ENCODE measurements at regions not wholly inside any gene's neighbourhood (a gene's known extent, or its start where the extent isn't known, plus 50 kb on each side); places are given as distances from the start of the nearest gene placed in this dataset.

DNA sequence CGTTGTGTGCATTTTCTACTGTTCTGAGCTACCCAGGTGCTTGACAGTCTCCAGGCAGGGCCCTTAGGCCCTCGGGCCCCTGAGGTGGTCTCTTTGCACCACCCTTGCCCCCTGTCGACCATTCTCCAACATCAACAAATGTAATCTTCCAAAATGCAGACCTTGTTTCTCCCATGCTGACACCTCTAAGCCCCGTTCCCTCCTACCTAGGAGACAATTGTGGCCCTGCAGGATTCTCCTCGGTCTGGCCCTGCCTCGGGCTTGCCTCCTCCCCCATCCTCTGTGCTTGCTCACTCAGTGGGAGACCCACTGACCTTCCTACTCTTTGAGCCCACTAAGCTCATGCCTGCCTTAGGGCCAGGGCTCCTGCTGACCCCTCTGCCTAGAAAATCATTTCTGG lies 104.2 kb upstream of the TARDBP start:
- ATAC-seq, result no peak
- TF ChIP-seq ISL1 (CRISPR knock-in tag; IDR thresholded peaks at IDR 0.05), result no peak
- TF ChIP-seq, protein P1, sequence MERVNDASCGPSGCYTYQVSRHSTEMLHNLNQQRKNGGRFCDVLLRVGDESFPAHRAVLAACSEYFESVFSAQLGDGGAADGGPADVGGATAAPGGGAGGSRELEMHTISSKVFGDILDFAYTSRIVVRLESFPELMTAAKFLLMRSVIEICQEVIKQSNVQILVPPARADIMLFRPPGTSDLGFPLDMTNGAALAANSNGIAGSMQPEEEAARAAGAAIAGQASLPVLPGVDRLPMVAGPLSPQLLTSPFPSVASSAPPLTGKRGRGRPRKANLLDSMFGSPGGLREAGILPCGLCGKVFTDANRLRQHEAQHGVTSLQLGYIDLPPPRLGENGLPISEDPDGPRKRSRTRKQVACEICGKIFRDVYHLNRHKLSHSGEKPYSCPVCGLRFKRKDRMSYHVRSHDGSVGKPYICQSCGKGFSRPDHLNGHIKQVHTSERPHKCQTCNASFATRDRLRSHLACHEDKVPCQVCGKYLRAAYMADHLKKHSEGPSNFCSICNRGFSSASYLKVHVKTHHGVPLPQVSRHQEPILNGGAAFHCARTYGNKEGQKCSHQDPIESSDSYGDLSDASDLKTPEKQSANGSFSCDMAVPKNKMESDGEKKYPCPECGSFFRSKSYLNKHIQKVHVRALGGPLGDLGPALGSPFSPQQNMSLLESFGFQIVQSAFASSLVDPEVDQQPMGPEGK (CRISPR knock-in tag; IDR thresholded peaks at IDR 0.05; ENCODE audit: borderline replicate concordance), result no peak

DNA sequence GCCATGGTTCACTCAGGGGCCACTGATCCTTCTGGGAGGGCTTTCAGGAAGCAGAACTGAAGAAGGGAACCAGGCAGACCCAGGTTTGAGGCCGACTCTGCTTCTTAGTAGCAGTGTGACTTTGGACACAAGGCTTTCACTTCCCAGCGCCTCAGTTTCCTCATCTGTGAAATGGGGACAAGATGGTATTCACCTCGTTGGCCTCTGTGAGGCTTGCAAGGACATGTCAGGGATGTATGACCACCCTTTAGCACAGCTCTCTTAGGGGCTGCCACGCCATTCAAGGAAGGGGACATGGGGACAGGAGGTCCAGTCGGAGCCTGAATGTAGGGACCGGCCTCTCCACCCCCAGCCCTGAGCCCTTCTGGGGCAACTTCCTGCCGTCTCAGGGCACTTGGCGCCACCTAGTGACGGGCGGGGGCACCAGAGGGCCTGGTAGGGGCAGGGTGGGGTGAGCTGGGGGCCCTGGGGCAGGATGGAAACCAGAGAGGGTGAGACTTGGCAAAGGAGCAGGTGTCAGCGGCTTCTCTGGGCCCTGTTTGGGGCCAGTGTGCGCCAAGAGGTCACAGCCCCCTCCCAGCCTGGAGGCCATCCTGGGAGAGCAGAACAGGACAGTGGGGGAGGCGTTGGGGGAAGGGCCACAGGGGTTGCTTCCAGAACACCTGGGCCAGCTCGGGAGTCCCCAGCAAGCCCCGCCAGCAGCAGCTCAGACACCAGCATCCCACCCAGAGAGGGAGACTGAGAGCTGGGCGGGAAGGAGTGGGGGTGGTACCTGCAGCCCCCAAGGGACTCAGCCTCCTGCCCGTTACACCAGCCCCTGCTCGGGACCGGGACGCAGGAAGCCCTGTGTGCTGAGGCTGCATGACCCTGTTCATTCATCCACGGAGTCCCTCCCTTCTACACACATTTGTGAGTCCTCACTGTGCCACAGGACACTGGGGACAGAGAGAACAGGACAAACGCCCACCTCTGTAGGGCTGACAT lies 102.5 kb upstream of the TARDBP start:
- peak; percentile 83 for ATAC-seq
- no peak for TF ChIP-seq ZFP30 (CRISPR knock-in tag; IDR thresholded peaks at IDR 0.05)
- TF ChIP-seq, protein P2, sequence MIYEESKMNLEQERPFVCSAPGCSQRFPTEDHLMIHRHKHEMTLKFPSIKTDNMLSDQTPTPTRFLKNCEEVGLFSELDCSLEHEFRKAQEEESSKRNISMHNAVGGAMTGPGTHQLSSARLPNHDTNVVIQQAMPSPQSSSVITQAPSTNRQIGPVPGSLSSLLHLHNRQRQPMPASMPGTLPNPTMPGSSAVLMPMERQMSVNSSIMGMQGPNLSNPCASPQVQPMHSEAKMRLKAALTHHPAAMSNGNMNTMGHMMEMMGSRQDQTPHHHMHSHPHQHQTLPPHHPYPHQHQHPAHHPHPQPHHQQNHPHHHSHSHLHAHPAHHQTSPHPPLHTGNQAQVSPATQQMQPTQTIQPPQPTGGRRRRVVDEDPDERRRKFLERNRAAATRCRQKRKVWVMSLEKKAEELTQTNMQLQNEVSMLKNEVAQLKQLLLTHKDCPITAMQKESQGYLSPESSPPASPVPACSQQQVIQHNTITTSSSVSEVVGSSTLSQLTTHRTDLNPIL (CRISPR knock-in tag; IDR thresholded peaks at IDR 0.05; ENCODE audit: low read depth), result no peak
- TF ChIP-seq ZNF565 (CRISPR knock-in tag; conservative IDR thresholded peaks at IDR 0.05; ENCODE audit: low read depth), result no peak
- TF ChIP-seq GLIS3 (CRISPR knock-in tag; IDR thresholded peaks at IDR 0.05), result no peak
- no peak for TF ChIP-seq ZNF8 (CRISPR knock-in tag; IDR thresholded peaks at IDR 0.05)
- no peak for TF ChIP-seq RARB (CRISPR knock-in tag; IDR thresholded peaks at IDR 0.05)
- no peak for TF ChIP-seq ARNTL (CRISPR knock-in tag; IDR thresholded peaks at IDR 0.05; ENCODE audit: borderline replicate concordance, low read depth)
- no peak for TF ChIP-seq ISL1 (CRISPR knock-in tag; IDR thresholded peaks at IDR 0.05)
- no peak for TF ChIP-seq OSR1 (CRISPR knock-in tag; IDR thresholded peaks at IDR 0.05)

DNA sequence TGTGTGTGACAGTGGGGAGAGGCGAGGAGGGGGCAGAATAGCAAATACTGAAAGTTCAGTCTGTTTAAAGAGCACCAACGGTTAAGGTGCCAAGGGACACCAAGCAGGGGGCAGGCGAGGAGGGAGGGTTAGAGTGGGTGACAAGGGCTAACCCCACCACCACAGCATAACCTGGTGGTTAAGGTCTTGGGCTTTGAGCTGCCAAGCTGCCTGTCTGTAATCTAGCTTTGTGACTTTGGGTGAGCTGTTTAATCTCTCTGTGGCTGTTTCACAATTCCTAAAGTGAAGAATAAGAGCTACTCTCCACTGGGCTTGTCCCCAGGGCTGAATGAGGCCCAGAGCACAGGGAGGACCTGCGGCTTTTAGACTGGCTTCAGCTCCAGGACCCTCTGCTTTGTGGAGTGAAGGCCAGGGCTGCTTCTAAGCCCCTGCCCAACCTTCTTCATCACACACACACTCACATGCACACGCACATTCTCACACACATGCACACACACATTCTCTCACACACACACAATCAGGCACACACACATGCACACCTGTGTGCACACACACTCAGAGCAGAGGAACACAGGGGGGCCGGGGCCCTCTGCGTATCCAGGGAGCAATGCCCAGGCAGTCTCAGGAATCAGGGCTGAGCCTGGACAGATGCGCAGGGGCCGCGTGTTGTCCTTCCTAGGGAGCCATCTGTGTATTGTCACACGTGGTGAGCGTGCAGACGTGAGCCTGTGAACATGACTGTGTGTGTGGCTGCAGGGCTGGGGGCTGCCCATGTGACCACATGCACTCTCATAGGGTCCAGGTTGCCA lies 101.6 kb upstream of the TARDBP start:
- TF ChIP-seq, protein P3, sequence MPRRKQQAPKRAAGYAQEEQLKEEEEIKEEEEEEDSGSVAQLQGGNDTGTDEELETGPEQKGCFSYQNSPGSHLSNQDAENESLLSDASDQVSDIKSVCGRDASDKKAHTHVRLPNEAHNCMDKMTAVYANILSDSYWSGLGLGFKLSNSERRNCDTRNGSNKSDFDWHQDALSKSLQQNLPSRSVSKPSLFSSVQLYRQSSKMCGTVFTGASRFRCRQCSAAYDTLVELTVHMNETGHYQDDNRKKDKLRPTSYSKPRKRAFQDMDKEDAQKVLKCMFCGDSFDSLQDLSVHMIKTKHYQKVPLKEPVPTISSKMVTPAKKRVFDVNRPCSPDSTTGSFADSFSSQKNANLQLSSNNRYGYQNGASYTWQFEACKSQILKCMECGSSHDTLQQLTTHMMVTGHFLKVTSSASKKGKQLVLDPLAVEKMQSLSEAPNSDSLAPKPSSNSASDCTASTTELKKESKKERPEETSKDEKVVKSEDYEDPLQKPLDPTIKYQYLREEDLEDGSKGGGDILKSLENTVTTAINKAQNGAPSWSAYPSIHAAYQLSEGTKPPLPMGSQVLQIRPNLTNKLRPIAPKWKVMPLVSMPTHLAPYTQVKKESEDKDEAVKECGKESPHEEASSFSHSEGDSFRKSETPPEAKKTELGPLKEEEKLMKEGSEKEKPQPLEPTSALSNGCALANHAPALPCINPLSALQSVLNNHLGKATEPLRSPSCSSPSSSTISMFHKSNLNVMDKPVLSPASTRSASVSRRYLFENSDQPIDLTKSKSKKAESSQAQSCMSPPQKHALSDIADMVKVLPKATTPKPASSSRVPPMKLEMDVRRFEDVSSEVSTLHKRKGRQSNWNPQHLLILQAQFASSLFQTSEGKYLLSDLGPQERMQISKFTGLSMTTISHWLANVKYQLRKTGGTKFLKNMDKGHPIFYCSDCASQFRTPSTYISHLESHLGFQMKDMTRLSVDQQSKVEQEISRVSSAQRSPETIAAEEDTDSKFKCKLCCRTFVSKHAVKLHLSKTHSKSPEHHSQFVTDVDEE (CRISPR knock-in tag; IDR thresholded peaks at IDR 0.05), result peak; percentile 53; the same call in 1 of the 2 replicates
- TF ChIP-seq ZFP30 (CRISPR knock-in tag; IDR thresholded peaks at IDR 0.05) (no peak), TCF4 (CRISPR knock-in tag; IDR thresholded peaks at IDR 0.05; ENCODE audit: borderline replicate concordance) (peak; percentile 33; the same call in 1 of the 2 replicates)
- TF ChIP-seq, protein P4, sequence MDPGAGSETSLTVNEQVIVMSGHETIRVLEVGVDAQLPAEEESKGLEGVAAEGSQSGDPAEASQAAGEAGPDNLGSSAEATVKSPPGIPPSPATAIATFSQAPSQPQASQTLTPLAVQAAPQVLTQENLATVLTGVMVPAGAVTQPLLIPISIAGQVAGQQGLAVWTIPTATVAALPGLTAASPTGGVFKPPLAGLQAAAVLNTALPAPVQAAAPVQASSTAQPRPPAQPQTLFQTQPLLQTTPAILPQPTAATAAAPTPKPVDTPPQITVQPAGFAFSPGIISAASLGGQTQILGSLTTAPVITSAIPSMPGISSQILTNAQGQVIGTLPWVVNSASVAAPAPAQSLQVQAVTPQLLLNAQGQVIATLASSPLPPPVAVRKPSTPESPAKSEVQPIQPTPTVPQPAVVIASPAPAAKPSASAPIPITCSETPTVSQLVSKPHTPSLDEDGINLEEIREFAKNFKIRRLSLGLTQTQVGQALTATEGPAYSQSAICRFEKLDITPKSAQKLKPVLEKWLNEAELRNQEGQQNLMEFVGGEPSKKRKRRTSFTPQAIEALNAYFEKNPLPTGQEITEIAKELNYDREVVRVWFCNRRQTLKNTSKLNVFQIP (CRISPR knock-in tag; IDR thresholded peaks at IDR 0.05; ENCODE audit: borderline replicate concordance, low read depth), result no peak

DNA sequence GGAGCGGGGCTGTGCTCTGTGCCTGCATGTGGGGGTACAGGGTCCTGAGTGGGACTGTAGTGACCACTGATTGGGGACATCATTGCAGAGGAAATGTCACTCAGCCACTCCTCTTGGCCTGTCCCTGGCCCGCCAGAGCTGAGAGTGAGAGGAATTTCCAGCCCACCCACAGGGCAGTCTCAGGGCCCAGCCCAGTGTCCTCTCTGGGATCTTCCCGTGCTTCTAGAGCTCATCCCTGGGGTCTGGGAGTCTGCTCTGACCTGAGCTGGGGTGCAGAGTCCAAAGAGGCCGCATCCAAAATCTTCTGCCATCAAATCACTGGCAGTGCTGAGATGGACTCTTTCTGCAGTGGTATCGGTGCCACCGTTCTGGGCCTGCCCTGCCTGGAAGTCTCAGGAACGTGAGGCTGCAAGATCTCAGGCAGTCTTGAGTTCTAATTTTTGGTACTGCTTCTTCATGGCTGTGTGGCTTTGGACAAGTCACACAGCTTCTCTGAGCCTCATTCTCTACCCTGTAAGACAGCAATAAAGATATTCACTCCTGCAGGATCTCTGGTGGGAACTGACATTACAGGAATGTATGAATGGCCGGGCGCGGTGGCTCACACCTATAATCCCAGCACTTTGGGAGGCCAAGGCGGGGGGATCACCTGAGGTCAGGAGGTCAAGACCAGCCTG lies 100.8 kb upstream of the TARDBP start:
- ATAC-seq, result no peak
- no peak for TF ChIP-seq ZC3H10 (CRISPR knock-in tag; IDR thresholded peaks at IDR 0.05)
- TF ChIP-seq ESRRG (CRISPR knock-in tag; IDR thresholded peaks at IDR 0.05), result no peak
- TF ChIP-seq TOX (CRISPR knock-in tag; IDR thresholded peaks at IDR 0.05; ENCODE audit: borderline replicate concordance), result no peak
- TF ChIP-seq, protein P1 (CRISPR knock-in tag; IDR thresholded peaks at IDR 0.05; ENCODE audit: borderline replicate concordance), result no peak
- no peak for TF ChIP-seq OSR1 (CRISPR knock-in tag; IDR thresholded peaks at IDR 0.05)
- TF ChIP-seq, protein P2 (CRISPR knock-in tag; IDR thresholded peaks at IDR 0.05; ENCODE audit: low read depth), result no peak
- TF ChIP-seq, protein P4 (CRISPR knock-in tag; IDR thresholded peaks at IDR 0.05; ENCODE audit: borderline replicate concordance, low read depth), result no peak
- no peak for TF ChIP-seq ZFP3 (CRISPR knock-in tag; IDR thresholded peaks at IDR 0.05)
- TF ChIP-seq BACH2 (CRISPR knock-in tag; IDR thresholded peaks at IDR 0.05; ENCODE audit: borderline replicate concordance), result no peak
- no peak for TF ChIP-seq ZFP30 (CRISPR knock-in tag; IDR thresholded peaks at IDR 0.05)
- no peak for TF ChIP-seq CSDC2 (CRISPR knock-in tag; IDR thresholded peaks at IDR 0.05)

More for the DNA sequence above, 101.6 kb upstream of the TARDBP start:
- ATAC-seq, result peak; percentile 25; the same call in 1 of the 3 replicates
